RWPE1 (cell line): ENCODE measurements at regions not wholly inside any gene's neighbourhood (a gene's known extent, or its start where the extent isn't known, plus 50 kb on each side); places are given as distances from the start of the nearest gene placed in this dataset.
A peak's percentile ranks its signal among the peaks of the same experiment; 100 is the strongest.
"Not testable (repeated sequence)": the region's sequence is repeated elsewhere in the genome, so short reads cannot be mapped to it uniquely, and the experiment has no call there.

Source experiments
- CTCF ChIA-PET: fragments of 350-600 bp; sonication (Branson Sonifier 250); formaldehyde crosslinking; extraction: SDS; loops from one replicate; lab custom pipeline; 2021; lab: Yijun Ruan, JAX
- POLR2A ChIA-PET: fragments of 400-600 bp; formaldehyde crosslinking; extraction: SDS; loops from one replicate; lab custom pipeline; 2020; ENCODE audit warnings: antibody characterized with exemption; ENCODE audit not compliant: low non-redundant PET; lab: Yijun Ruan, JAX
- DNase-seq: peaks from one replicate; pipeline ENCODE4 v3.0.0; 2012; ENCODE audit warnings: low spot score
- H3K27ac ChIP-seq: fragments of 450-650 bp; 2 replicates; pipeline ENCODE4 v1.5.1; 2017
- CTCF ChIP-seq: fragments of 450-650 bp; conservative IDR thresholded peaks from 2 replicates; pipeline ENCODE4 v1.5.1; 2017; ENCODE audit warnings: low read depth, mild to moderate bottlenecking

- H3K27ac ChIP-seq: no peak overlapping the region
- TF ChIP-seq CTCF: no peak
- DNase-seq: peak; percentile 20
- POLR2A ChIA-PET: no interaction called here
- CTCF ChIA-PET: interaction anchor here (0.7 kb wide), 1 partner anchor 14 kb away, joined by 3 read pairs; no protein-coding TSS in a partner anchor
Observed at GRCh38 chr3:147298511-147298982, 107.8 kb downstream of the ZIC4 start.

GRCh38 chr3:147297761-147298350, 108.5 kb downstream of the ZIC4 start:
- ChIA-PET POLR2A (no interaction called here), CTCF (interaction anchor here (0.7 kb wide), 1 partner anchor 560 kb away, joined by 3 read pairs; no protein-coding TSS in a partner anchor)
- no peak overlapping the region for H3K27ac ChIP-seq
- DNase-seq: no peak
- TF ChIP-seq CTCF: no peak

GRCh38 chr3:147287370-147287769, 119.0 kb downstream of the ZIC4 start:
- CTCF ChIA-PET, DNase-seq, POLR2A ChIA-PET, H3K27ac ChIP-seq: not testable (repeated sequence)

- POLR2A ChIA-PET: no interaction called here
- CTCF ChIA-PET: no interaction called here
- TF ChIP-seq CTCF: no peak
- DNase-seq: no peak
- no peak overlapping the region for H3K27ac ChIP-seq
Observed at GRCh38 chr3:147269907-147270306, 136.4 kb downstream of the ZIC4 start.

DNA sequence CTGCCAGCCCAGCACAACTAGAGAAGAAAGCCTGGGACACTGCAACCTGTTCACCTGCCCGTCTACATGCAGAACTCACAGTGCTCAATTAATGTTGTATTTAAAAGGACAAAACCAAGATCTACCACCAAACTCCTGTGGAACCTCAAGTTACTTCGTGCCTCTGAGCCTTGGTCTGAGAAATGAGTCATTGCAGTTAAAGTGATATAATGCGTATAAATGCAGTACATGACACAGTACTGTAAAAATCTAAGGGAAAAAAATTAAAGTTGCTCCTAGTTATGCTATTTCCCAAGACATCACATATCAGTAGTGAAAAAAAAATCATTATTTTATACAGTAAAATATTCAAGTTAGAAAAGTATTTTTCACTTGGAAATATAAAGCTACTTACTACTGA, 138.9 kb downstream of the ZIC4 start:
- POLR2A ChIA-PET: no interaction called here
- no peak overlapping the region for H3K27ac ChIP-seq
- CTCF ChIA-PET: no interaction called here
- TF ChIP-seq CTCF: no peak
- DNase-seq: no peak

- TF ChIP-seq CTCF: no peak
- CTCF ChIA-PET: no interaction called here
- POLR2A ChIA-PET: no interaction called here
- no peak overlapping the region for H3K27ac ChIP-seq
- DNase-seq: no peak
Observed at GRCh38 chr3:147257944-147258343, 148.4 kb downstream of the ZIC4 start.

GRCh38 chr3:147256739-147257138, 149.6 kb downstream of the ZIC4 start:
- TF ChIP-seq CTCF: no peak
- ChIA-PET CTCF (no interaction called here), POLR2A (no interaction called here)
- no peak for DNase-seq
- no peak overlapping the region for H3K27ac ChIP-seq
